ENCODE measurements at regions not wholly inside any gene's neighbourhood (a gene's known extent, or its start where the extent isn't known, plus 50 kb on each side); places are given as distances from the start of the nearest gene placed in this dataset.

GRCh38 chrX:106356580-106356979 lies 188.5 kb downstream of the PWWP3B start:
- H3K4me1 ChIP-seq (ENCODE audit: control insufficient read depth, insufficient read depth, low read length) = no peaks in the 10 kb centered on the region
- H3K9ac ChIP-seq (ENCODE audit: low read length) = no peak overlapping the region
- no peaks in the 10 kb centered on the region for H3K36me3 ChIP-seq (ENCODE audit: control insufficient read depth, insufficient read depth, low read length, severe bottlenecking)

DNA sequence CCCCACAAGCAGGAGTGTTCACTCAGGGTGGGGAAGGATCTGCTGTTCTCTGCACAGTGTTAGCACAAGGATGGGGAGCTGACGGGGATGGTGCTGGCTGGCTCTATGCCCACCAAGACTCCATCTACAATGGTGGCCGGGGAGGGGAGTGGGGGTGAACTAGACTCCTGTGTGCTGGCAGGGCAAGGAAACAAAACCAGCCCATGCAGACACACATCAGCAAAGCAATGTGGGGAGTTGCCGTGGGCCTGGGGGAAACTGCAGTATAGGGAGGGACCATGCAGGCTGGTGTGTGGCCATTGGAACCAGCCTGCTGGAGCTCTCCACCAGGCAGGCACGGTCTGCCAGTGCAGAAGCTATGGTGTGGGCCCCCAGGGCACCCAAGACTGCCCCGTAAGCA lies 195.1 kb downstream of the PWWP3B start:
- no peaks in the 10 kb centered on the region for H3K4me1 ChIP-seq (ENCODE audit: control insufficient read depth, insufficient read depth, low read length)
- no peak for DNase-seq (ENCODE audit: low read depth)
- no peak overlapping the region for H3K4me3 ChIP-seq (ENCODE audit: low read length)
- no peaks in the 10 kb centered on the region for H3K36me3 ChIP-seq (ENCODE audit: control insufficient read depth, insufficient read depth, low read length, severe bottlenecking)
- peaks cover 8% of the 10 kb centered on the region for H3K9me3 ChIP-seq (ENCODE audit: control insufficient read depth, low read length)
- H3K27me3 ChIP-seq (replicated peaks; ENCODE audit: control insufficient read depth, insufficient read depth, low read length) = peaks cover 16% of the 10 kb centered on the region
- no peak overlapping the region for H3K9ac ChIP-seq (ENCODE audit: low read length)

More at GRCh38 chrX:106356580-106356979, 188.5 kb downstream of the PWWP3B start:
- Histone ChIP-seq H3K9me3 (ENCODE audit: control insufficient read depth, low read length) (peaks cover 6% of the 10 kb centered on the region), H3K27me3 (replicated peaks; ENCODE audit: control insufficient read depth, insufficient read depth, low read length) (peaks cover 14% of the 10 kb centered on the region), H3K4me3 (ENCODE audit: low read length) (no peak overlapping the region)
- DNase-seq (ENCODE audit: low read depth) = no peak

- Histone ChIP-seq H3K4me1 (ENCODE audit: control insufficient read depth, insufficient read depth, low read length) (no peaks in the 10 kb centered on the region), H3K4me3 (ENCODE audit: low read length) (no peak overlapping the region), H3K36me3 (ENCODE audit: control insufficient read depth, insufficient read depth, low read length, severe bottlenecking) (no peaks in the 10 kb centered on the region), H3K9ac (ENCODE audit: low read length) (no peak overlapping the region), H3K9me3 (ENCODE audit: control insufficient read depth, low read length) (peaks cover 33% of the 10 kb centered on the region), H3K27me3 (replicated peaks; ENCODE audit: control insufficient read depth, insufficient read depth, low read length) (peaks cover 16% of the 10 kb centered on the region)
- no peak for DNase-seq (ENCODE audit: low read depth)
These were observed 210.5 kb downstream of the PWWP3B start for GRCh38 chrX:106378616-106379015.

DNA sequence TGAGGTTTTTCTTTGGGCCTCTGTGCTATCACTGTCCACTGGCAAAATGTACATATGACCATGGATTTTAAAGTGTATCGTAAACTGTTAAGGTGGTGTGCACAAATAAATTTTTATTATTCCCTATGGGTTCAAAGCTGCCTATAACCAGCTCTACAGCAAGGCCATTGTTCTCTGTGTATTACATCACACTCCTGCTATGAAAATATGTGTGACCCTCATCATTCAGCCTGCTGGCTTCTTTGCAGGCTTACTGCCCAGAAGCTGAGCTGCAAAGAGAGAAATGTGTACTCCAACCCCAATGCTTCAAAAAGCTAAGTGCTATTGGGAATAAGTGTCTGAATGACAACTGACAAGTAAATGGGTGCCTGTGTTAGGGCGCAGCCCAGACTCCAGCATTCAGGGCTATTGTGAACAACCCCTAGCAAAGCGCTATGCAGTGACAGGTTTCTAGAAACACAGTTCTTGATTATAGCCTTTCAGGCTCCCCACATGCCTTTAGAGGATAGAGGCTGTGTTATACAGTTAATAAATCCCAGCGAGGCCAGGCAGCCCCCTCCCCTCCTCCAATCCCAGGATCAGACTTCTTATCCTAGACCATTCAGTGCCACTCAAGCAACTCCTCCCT lies 220.4 kb upstream of the RADX start:
- no peak overlapping the region for H3K9ac ChIP-seq (ENCODE audit: low read length)
- no peaks in the 10 kb centered on the region for H3K9me3 ChIP-seq (ENCODE audit: control insufficient read depth, low read length)
- DNase-seq (ENCODE audit: low read depth) = no peak
- peaks cover 25% of the 10 kb centered on the region for H3K27me3 ChIP-seq (replicated peaks; ENCODE audit: control insufficient read depth, insufficient read depth, low read length)
- no peaks in the 10 kb centered on the region for H3K4me1 ChIP-seq (ENCODE audit: control insufficient read depth, insufficient read depth, low read length)
- H3K4me3 ChIP-seq (ENCODE audit: low read length) = no peak overlapping the region
- H3K36me3 ChIP-seq (ENCODE audit: control insufficient read depth, insufficient read depth, low read length, severe bottlenecking) = no peaks in the 10 kb centered on the region

- Histone ChIP-seq H3K9me3 (ENCODE audit: control insufficient read depth, low read length) (no peaks in the 10 kb centered on the region), H3K9ac (ENCODE audit: low read length) (no peak overlapping the region), H3K4me1 (ENCODE audit: control insufficient read depth, insufficient read depth, low read length) (no peaks in the 10 kb centered on the region), H3K27me3 (replicated peaks; ENCODE audit: control insufficient read depth, insufficient read depth, low read length) (peaks cover 25% of the 10 kb centered on the region), H3K36me3 (ENCODE audit: control insufficient read depth, insufficient read depth, low read length, severe bottlenecking) (no peaks in the 10 kb centered on the region), H3K4me3 (ENCODE audit: low read length) (no peak overlapping the region)
- DNase-seq (ENCODE audit: low read depth) = no peak
These were observed 219.4 kb upstream of the RADX start for GRCh38 chrX:106392346-106392745.

DNA sequence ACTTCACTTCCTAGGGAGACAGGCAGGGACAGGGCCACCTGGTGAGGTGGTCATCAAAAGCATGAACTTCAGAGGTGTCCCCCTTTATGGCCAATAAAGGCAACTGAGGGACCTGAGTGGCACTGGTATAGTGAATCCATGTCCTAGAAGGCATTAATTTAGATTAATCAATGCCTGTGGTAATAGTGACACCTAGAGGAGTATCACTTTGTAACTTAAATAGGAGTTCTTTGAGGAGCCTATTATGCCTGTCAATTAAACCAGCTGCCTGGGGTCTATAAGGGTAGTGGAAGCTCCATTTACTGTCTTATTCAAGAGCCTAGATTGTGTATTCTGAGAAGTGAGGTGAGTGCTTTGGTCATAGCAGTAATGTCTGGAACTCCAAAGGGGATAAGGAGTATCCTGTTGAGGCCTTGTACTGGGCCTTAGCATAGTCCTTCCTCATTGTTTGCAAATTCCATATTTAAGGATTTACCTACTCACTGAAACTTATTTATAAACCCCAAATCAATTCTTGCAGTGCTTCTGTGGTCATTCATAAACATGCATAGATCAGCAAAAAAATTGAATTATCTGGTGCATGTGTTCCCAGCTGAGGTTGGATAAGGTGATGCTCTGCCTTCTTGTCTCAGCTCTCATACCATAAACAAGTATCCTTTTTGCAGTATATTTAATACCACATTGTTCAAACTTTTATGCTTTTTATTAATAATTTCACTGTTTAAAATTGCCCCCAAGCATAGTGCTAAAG lies 213.8 kb upstream of the RADX start:
- Histone ChIP-seq H3K9me3 (ENCODE audit: control insufficient read depth, low read length) (no peaks in the 10 kb centered on the region), H3K4me1 (ENCODE audit: control insufficient read depth, insufficient read depth, low read length) (no peaks in the 10 kb centered on the region), H3K4me3 (ENCODE audit: low read length) (no peak overlapping the region), H3K27me3 (replicated peaks; ENCODE audit: control insufficient read depth, insufficient read depth, low read length) (peaks cover 42% of the 10 kb centered on the region), H3K9ac (ENCODE audit: low read length) (no peak overlapping the region), H3K36me3 (ENCODE audit: control insufficient read depth, insufficient read depth, low read length, severe bottlenecking) (no peaks in the 10 kb centered on the region)
- DNase-seq (ENCODE audit: low read depth) = peak; percentile 1

DNA sequence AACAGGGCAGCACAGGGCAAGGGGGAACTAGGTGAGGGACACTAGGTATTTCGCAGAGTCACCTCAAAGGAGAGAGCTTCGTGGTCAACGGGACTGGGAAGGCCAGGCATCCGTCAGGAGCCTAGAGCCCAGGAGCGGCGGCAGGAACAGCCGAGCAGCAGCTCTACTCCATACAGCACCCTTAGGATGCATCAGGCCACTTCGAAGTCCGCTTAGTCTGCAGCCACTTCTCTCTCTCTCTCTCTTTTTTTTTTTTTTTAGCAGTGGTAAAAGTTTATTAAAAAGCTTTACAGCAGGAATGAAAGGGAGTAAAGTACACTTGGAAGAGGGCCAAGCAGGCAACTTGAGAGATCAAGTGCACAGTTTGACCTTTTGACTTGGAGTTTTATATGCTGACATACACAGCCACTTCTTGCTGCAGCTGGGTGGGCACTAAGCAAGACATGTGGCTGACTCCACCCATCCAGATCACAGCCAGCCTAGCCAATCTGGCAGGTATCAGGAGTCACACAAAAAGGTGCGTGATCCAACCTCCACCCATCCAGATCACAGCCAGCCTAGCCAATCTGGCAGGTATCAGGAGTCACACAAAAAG lies 209.7 kb upstream of the RADX start:
- no peak overlapping the region for H3K4me3 ChIP-seq (ENCODE audit: low read length)
- peaks cover 44% of the 10 kb centered on the region for H3K27me3 ChIP-seq (replicated peaks; ENCODE audit: control insufficient read depth, insufficient read depth, low read length)
- H3K9me3 ChIP-seq (ENCODE audit: control insufficient read depth, low read length) = no peaks in the 10 kb centered on the region
- H3K9ac ChIP-seq (ENCODE audit: low read length) = no peak overlapping the region
- no peaks in the 10 kb centered on the region for H3K4me1 ChIP-seq (ENCODE audit: control insufficient read depth, insufficient read depth, low read length)
- no peak for DNase-seq (ENCODE audit: low read depth)
- no peaks in the 10 kb centered on the region for H3K36me3 ChIP-seq (ENCODE audit: control insufficient read depth, insufficient read depth, low read length, severe bottlenecking)

- H3K4me1 ChIP-seq (ENCODE audit: control insufficient read depth, insufficient read depth, low read length) = no peaks in the 10 kb centered on the region
- H3K9ac ChIP-seq (ENCODE audit: low read length) = no peak overlapping the region
- H3K4me3 ChIP-seq (ENCODE audit: low read length) = no peak overlapping the region
- H3K9me3 ChIP-seq (ENCODE audit: control insufficient read depth, low read length) = peaks cover 2% of the 10 kb centered on the region
- H3K36me3 ChIP-seq (ENCODE audit: control insufficient read depth, insufficient read depth, low read length, severe bottlenecking) = no peaks in the 10 kb centered on the region
- peaks cover 40% of the 10 kb centered on the region for H3K27me3 ChIP-seq (replicated peaks; ENCODE audit: control insufficient read depth, insufficient read depth, low read length)
- no peak for DNase-seq (ENCODE audit: low read depth)
These were observed 207.3 kb upstream of the RADX start for GRCh38 chrX:106404512-106404911.

- peak; percentile 57 for DNase-seq (ENCODE audit: low read depth)
- H3K36me3 ChIP-seq (ENCODE audit: control insufficient read depth, insufficient read depth, low read length, severe bottlenecking) = no peaks in the 10 kb centered on the region
- H3K27me3 ChIP-seq (replicated peaks; ENCODE audit: control insufficient read depth, insufficient read depth, low read length) = peaks cover 16% of the 10 kb centered on the region
- H3K9ac ChIP-seq (ENCODE audit: low read length) = no peak overlapping the region
- no peaks in the 10 kb centered on the region for H3K4me1 ChIP-seq (ENCODE audit: control insufficient read depth, insufficient read depth, low read length)
- no peaks in the 10 kb centered on the region for H3K9me3 ChIP-seq (ENCODE audit: control insufficient read depth, low read length)
- H3K4me3 ChIP-seq (ENCODE audit: low read length) = no peak overlapping the region
These were observed 196.4 kb upstream of the RADX start for GRCh38 chrX:106415276-106415895.

- H3K9me3 ChIP-seq (ENCODE audit: control insufficient read depth, low read length) = no peaks in the 10 kb centered on the region
- peaks cover 62% of the 10 kb centered on the region for H3K27me3 ChIP-seq (replicated peaks; ENCODE audit: control insufficient read depth, insufficient read depth, low read length)
- no peaks in the 10 kb centered on the region for H3K4me1 ChIP-seq (ENCODE audit: control insufficient read depth, insufficient read depth, low read length)
- H3K4me3 ChIP-seq (ENCODE audit: low read length) = no peak overlapping the region
- H3K9ac ChIP-seq (ENCODE audit: low read length) = no peak overlapping the region
- H3K36me3 ChIP-seq (ENCODE audit: control insufficient read depth, insufficient read depth, low read length, severe bottlenecking) = no peaks in the 10 kb centered on the region
- no peak for DNase-seq (ENCODE audit: low read depth)
These were observed 175.1 kb upstream of the RADX start for GRCh38 chrX:106436691-106437090.

- no peaks in the 10 kb centered on the region for H3K9me3 ChIP-seq (ENCODE audit: control insufficient read depth, low read length)
- peaks cover 60% of the 10 kb centered on the region for H3K27me3 ChIP-seq (replicated peaks; ENCODE audit: control insufficient read depth, insufficient read depth, low read length)
- H3K36me3 ChIP-seq (ENCODE audit: control insufficient read depth, insufficient read depth, low read length, severe bottlenecking) = no peaks in the 10 kb centered on the region
- no peak overlapping the region for H3K9ac ChIP-seq (ENCODE audit: low read length)
- no peak for DNase-seq (ENCODE audit: low read depth)
- no peak overlapping the region for H3K4me3 ChIP-seq (ENCODE audit: low read length)
- H3K4me1 ChIP-seq (ENCODE audit: control insufficient read depth, insufficient read depth, low read length) = no peaks in the 10 kb centered on the region
These were observed 174.4 kb upstream of the RADX start for GRCh38 chrX:106437407-106437806.

Data from adipocyte (in vitro differentiated cells).